Glomerular endothelial cell (primary cell): ENCODE measurements at regions not wholly inside any gene's neighbourhood (a gene's known extent, or its start where the extent isn't known, plus 50 kb on each side); places are given as distances from the start of the nearest gene placed in this dataset.
A peak's percentile ranks its signal among the peaks of the same experiment; 100 is the strongest.

Source experiments
- DNase-seq: peaks from one replicate; pipeline ENCODE4 v3.0.0-alpha.2; 2011; ENCODE audit warnings: low read depth, low spot score; ENCODE audit errors: extremely low read depth

DNA sequence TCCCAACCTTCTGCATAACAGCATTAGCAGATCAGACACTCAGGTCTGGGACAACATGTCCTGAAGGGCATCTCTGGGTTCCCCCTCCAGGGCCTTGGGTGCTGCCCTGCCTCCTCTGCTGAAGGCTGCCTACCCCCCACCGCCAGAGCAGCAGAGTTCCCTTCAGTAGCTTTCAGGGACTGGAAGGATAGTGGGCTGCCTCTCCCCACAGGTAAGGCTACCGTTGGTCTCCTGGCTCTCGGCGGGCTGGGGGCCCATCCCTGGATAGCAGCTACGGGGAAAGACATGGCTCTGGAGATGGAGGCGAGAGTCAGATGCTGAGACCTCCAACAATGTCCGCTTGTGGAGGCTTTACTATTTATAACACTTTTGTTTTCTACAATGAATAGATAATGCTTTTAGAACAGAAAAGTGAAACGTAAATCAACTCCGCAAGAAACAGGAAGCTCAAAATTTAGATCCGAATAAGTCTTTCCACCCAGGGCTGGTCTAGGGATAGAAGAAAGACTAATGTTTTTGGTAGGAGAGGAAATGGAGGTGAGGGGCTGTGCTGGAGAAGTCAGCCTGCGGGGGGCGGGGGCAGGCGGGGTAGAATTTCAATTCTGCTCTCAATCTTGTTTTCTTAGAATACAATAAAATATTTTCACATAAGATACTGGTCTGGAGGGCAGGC is 58.4 kb downstream of the ARL4C start:
- no peak for DNase-seq

DNA sequence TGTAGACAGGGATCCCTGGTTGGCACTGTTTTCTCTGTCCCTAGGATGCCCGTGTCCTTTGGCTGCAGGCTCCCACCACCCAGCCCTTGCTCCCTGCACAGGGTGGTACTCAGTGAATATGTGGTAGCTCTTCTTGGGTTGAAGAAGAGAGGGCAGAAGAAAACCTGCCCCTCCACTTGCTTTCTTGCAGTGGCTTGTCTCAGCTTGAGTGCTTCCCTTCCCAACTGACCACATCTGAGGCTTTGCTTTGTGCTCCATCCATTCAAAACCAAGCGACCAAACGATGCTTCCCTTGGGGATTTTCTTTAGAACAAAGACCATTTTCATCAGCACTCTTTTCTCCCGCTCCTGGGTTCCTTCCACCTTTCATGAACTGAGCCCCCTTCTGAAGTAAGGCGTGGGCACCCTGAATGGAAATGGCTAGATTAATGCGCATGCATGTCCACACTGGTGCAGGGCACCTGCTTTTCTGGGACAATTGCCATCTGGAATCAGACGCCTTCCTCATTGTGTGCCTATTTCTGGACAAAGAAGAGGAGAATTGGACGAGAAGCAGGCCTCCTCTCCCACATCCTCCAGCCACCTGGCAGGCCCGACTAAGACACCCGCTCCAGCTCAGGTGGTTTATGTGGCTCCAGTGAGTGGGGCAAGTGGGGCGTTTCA is 59.1 kb downstream of the ARL4C start:
- DNase-seq, result no peak

DNA sequence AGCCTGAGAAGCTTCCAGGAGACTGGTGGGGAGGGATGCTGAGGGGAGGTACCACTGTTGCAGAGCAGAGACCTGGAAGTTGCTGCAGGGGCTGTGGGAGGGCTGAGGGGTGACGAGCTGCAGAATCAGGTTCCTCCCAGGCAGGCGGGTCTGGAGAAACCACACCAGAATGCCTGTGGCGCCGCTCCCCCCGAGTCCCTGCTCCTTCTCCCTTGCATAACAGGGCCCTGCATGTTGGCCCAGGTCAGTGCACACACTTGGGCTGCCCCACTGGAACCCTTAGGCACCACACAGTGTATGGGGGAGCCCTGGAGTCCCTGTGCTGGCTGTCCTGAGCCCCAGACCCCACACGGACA is 60.4 kb downstream of the ARL4C start:
- DNase-seq, result no peak

DNA sequence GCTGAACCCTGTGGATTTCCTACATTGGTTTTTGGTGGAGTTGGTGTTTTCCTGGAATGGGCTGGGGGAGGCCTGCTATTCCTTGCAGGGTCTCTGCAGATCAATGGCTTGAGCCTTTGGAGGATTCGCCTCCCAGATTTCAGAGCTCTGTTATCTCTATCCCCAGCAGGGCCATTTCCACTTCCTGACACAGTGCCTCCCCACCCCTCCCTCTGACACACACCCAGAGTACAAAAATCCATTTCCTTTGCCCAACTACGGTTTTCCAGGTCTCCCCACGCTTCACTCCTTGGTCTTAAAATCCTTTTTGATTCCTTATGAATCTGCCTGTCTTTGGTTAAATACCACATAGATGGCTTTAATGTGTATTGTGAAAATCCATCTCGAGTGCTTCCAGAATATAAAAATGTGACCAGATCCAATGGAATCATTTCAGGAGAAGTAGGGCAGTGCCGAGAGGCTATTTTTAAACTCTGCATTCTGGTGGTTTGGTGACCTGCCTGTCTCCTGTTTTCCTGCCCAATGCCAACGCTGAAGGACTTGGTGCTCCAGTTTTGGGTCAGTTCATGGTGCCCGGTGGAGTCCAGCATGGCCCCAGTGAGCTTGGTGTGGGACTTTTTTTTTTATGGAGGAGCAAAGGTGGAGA is 60.9 kb downstream of the ARL4C start:
- no peak for DNase-seq

DNA sequence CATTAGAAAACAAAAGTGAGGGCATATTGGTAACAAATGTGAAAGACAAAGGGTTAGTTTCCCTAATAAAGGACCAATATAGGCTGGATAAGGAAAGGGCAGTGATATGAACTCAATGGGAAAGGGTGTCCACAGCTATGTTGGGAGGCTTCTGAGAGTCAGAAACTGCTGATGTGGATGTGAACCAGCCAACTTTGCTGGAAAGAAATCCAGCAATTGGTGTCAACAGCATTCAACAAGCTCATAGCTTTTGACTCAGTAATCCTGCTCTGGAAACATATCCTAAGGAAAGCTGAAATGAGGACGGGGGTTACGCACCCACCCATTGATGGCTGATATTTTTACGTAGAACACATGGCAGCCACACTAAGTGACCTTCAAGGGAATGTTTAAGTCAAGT is 63.7 kb downstream of the ARL4C start:
- no peak for DNase-seq

DNA sequence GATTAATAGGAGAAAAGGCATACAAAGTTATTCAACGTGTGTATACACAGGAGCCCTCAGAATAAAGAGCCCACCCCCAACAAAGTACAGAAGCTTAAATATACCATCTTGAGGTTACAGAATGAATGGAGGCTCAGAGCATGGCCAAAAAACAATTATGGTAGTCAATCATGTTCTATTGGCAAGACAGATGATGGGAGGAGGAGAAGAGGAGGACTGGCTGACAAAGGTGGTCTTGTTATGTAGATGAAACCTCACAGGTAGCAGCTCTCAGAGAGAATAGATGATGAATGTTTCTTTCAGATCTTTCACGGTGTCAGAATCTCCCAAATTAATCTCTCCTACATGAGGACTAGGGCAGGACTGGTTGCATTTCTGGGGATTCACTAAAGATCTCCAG is 66.0 kb downstream of the ARL4C start:
- no peak for DNase-seq

DNA sequence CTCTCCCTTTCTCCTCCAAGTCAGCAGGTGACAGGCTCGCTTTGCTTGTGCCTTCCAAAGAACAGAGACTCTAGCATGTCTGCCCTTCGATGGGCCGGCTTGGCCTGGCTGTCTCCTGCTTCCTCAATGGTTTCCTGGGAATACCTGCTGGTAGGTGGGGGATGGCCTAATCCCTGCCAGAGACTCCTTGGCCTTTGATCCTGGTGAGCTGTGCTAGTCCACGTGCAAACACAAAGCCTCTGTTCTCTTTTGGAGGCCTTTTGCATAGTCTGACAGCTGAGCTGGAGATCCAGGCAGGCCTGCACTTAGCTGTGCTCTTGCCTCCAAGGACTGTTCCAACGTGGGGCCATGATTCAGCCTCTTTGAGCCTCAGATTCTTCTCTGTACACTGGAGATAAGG is 67.6 kb downstream of the ARL4C start:
- DNase-seq, result no peak

DNA sequence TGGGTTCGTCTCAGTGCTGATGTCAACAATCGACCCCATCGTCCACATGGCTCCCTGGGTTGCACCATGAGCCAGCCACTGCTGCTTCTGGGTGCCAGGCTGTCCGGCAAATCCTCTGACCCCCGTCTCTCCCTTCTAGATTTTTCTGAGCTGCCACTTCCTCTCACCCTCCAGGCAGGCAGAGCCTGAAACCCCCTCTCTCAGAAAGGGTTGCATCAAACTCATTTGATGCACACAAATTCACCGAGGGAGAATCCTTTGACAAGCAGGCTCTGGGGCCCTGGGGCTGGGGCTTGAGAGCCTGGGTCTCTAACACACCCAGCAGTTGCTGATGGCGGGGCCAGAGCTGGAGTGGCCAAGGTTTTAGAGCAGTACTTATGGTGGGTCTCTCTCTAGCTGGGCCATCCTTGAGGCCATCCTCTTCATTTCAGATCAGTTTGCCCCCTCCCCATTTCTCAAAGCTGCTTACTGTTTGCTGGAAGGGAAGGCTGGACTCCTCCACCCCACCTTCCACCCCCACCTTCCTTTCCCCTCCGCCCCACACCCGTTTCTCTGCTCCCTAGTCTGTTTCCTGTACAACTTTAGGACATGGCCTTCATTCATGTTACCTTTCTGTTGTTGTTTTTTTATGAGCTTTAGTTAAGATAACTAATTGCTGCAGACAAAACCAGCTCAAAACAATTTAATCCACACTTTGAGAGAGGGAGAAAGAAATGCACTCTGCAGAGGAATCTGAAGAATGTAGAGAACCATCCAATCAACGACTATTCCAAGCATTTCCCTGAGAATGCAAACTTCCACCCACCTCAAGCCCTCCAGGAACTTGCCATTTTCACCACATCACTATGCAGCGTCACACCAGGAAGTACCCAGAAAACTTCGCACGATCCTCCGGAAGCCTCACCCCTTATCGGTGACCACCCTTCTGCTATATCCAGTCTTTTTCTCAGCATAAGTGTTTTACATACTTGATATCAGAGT is 69.5 kb downstream of the ARL4C start:
- no peak for DNase-seq

DNA sequence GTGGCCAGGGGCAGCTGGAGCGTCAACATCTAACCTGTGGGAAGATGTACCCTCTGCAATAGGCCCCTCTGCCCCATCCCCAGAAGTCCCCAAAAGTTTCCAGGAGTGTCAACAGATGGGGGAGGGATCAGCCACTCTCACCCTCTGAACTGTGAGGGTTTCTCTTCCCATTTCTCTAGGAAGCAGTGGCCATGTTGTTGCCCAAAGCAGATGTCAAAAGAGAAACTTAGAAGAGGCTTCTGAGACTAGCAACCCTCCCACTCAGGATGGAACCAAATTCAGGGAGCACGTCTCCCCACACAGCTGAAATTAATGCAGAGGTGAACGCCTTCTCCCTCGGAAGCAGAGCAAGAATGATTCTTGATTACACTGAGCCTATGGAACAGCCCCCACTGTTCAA is 70.3 kb downstream of the ARL4C start:
- DNase-seq, result no peak

DNA sequence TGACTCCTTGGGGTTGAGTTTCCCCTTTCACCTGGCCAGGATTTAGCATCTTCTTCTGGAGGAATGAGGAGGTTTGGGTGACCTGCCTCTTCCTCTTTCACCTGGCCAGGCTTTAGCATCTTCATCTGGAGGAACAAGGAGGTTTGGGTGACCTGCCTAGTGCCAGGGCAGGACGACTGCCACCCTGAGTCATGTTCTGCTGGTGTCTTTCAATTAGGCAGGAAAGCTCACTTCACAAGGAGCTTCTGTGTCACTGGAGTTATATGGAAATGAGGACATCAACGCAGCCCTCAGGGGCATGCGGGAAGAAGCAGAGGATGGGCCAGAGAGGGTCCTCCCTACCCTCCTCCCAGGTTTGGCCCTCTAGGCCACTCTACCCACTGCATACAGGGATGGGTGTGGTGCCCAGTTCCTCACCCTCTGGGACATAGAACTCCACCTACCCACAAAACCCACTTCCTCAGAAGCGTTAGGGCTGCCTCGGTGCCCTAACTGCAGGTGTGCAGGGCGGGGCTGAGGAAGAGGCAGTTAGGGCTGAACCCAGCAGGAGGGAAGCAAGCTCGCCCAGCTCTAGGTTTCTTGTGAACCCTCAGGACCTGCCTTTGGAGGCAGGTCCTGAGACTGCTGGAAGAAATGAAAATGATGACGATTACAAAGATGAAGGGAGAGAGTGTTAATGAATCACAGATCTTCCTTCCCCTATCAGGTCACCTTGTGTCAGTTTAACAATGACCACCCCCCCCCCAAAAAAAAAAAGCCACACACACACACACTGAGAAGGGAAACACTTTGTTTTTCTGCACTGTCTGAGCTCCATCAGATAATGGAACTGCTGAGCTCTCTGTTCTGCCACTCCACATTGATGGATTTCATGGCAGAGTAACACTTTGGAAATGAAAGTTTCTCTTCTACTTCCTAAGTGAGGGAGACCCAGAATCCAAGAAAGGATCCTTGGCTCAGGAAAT is 71.0 kb downstream of the ARL4C start:
- no peak for DNase-seq

DNA sequence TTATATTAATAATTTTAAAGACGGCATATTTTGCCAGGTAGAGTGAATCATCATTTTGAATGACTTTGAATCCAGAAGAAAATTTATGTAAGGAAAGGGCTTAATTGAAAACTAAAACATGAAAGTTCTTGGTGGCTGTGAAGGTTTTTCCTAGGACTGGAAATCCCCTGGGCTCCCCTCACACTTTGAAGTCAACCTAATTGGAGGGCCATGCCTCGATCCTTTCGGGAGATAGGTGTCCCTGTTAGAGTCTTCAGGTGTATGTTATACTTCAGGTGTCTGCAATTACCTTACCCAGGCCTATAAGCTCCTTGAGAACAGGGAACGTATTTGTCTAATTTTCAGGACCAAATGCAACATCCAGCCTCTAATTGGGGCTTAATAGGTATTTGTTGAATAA is 73.0 kb downstream of the ARL4C start:
- no peak for DNase-seq

DNA sequence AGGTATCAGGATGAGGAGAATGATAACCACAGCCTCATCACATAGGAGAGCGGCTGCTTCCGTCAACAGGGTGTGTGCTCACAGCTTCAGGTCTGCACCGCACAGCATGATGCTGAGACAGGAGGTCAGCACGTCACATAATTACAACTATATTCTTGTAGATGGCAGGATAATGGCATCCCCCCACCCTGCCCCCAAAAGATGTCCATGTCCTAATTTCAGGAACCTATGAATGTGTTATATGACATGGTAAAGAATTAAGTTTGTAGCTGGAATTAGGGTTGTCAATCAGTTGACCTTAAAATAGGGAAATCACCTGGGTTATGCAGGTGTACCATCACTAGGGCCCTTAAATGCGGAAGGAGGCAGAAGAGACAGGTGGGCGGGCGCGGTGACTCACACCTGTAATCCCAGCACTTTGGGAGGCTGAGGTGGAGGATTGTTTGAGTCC is 73.9 kb downstream of the ARL4C start:
- no peak for DNase-seq

DNA sequence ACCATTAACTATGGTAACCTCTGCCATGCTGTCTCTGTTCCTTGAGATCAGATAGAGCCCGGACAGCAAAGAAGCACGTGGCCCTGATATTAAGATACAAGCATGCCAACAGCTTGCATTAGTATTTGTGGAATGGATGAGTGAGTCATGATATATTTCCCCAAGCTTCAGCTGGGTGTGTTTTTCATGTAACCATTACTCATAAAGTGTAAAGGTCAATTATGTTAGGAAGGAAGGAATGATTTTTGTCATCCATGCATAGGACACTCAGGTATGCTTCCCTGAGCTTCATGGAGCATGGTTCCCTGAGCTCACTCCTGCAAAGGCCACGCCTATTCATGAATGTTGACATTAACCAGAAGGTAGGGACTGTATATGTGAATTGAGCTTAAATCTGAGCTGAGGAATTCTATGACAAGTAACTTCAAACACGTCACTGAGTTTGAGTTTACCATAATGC is 74.6 kb downstream of the ARL4C start:
- peak; percentile 68 for DNase-seq

DNA sequence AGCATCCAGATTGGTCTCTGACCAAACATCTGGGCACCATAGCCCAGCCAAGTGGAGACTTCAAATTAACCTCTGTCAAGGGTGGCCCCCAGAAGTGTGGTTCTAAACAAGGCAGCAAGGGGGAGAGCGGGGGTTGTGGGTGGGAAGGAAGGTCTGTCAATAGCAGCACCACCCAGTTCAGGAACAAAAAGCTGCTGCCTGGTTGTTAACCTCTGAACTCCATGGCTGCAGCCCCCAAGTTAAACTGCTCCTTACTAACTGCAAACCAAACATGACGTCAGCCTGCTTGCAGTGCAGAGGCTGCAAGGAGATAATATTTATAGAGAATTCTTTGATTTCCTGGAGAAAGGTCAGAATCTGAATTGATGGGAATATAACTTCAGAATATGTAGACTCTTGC is 76.5 kb downstream of the ARL4C start:
- DNase-seq, result no peak

DNA sequence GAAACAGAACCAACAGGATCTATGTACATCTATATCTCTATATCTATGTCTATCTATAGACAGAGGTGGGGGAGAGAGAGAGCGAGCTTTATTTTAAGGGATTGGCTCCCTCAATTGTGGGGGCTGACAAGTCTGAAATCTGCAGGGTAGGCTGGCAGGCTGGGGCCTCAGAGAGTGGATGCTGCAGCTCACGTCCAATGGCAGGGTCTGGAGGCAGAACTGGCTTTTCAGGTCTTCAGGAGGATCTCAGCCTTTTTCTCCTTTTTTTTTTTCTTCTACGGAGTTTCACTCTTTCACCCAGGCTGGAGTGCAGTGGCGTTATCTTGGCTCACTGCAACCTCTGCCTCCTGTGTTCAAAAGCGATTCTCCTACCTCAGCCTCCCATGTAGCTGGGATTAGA is 77.2 kb downstream of the ARL4C start:
- no peak for DNase-seq

DNA sequence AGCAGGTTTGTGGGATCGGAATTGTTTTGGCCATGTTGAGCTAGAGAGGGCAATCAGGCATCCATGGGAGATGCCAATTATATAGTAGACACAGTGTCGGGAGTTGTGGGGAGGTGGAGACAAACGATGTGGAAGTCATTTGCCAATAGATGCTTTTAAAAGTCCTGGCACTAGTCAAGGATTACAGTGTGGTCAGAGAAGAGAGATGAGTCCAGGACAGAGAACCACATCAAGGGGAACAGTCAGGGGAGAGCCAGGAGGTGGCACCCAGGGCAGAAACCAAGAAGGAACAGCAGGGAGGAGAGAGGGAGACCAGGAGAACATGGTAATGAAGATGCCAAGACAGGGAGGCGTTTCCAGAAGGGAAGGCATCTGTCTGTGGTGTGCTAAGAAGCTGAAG is 81.2 kb downstream of the ARL4C start:
- no peak for DNase-seq

DNA sequence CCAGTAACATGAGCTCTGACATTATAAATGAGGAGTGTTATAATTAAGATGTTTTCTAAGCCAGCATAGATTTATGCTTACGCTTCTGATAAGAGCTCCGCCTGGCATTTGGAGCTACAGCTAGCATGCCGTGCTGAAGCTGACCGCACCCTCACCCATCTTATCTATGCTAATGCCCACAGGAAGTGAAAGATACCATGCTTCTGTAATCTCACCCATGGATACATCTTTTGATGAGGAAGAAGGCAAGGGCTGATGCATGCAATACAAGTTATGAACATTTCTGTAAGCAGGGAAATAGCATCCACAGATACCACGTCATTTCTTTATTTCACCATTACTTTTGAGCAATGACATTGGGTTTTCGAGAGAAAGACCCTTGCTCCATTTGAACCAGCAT is 82.3 kb downstream of the ARL4C start:
- DNase-seq, result no peak

DNA sequence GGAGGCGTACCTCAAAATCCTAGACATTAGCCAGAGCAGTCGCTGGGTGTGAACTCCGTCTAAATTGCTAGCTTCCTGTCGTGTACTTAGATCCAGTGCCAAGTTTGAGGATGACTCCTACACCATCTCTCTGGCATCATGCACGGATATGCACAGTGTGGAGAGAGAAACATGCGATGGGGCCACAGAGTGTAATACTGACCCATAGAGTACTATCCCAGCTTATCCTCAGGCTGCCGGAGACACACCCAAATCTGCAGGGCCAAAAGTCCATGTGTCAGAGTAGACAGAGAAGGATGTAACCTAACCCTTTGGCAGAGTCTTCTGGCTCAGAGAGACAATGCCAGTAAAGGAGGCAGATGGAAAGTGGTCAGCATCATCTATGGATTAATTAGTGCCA is 84.2 kb downstream of the ARL4C start:
- DNase-seq, result no peak

DNA sequence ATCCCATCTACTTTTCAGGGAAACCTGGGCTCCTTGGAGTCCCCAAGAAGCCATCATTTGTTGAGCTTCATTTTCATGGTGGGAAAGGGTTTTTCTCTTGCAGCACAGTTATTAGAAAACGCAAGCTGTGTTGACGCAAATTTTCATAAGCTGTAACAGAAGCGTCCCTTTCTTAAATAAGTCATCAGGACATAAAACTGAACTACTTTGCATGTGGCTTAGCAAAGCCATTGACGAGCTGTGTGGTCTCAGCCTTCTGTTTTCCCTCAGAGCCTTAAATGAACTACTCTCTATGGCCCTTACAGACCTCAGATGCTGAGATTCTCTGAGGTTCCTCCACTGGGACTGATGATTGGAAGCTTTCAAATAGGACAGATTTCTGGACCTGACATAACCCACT is 85.1 kb downstream of the ARL4C start:
- no peak for DNase-seq

DNA sequence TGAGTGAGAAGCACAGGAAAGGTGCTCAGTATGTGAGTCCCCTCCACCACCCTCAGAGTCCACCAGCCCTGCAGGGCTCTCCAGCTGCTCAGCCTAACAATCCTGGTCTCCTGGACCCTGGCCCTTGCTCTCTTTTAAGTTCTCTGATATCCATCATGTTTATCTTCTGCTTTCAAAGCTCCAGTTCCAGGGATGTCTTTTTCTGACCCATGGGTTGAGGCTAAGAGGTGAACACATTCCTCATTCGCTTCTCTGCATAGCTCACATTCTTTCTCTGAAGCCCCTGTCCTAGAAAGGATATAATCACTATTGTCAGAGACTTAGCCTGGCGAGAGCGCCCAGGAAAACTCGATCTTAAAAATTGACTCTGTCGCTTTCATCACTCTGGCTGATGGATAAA is 86.4 kb downstream of the ARL4C start:
- no peak for DNase-seq
